Lower lobe of right lung (tissue), 2 donors: ENCODE measurements at regions not wholly inside any gene's neighbourhood (a gene's known extent, or its start where the extent isn't known, plus 50 kb on each side); places are given as distances from the start of the nearest gene placed in this dataset.

Experiments
- ATAC-seq, 2 donors: fragments of 200-7000 bp; cut with Tn5 transposase; one replicate each; pipeline ENCODE4 v1.9.1; 2020 to 2022; ENCODE audit warnings: mild to moderate bottlenecking in 2 of 2, moderate library complexity in 2 of 2
- DNase-seq: peaks from one replicate; pipeline ENCODE4 v3.0.0-alpha.2; 2020
- H3K27ac ChIP-seq: fragments of 200-600 bp; one replicate; pipeline ENCODE4 v1.8.0; 2022
- H3K27me3 ChIP-seq: fragments of 200-600 bp; one replicate; pipeline ENCODE4 v1.8.0; 2022; ENCODE audit warnings: low read depth
- H3K36me3 ChIP-seq: fragments of 200-600 bp; one replicate; pipeline ENCODE4 v1.8.0; 2022; ENCODE audit warnings: mild to moderate bottlenecking
- H3K4me1 ChIP-seq: fragments of 200-600 bp; one replicate; pipeline ENCODE4 v1.8.0; 2022
- H3K4me3 ChIP-seq: fragments of 200-600 bp; one replicate; pipeline ENCODE4 v1.8.0; 2022; ENCODE audit warnings: mild to moderate bottlenecking
- H3K9me3 ChIP-seq: fragments of 200-600 bp; one replicate; pipeline ENCODE4 v1.8.0; 2022
- CTCF ChIP-seq: fragments of 200-600 bp; IDR thresholded peaks from one replicate; pipeline ENCODE4 v1.8.0; 2022; ENCODE audit warnings: antibody characterized with exemption, mild to moderate bottlenecking
- intact Hi-C: fragments of 100-400 bp; cut with DNase I; formaldehyde crosslinking; loops from one replicate; pipeline ENCODE4 v1.11.0; 2022
- donor health status: DM: no; HTN: yes; CAD: no; lungs with severe emphysema.

- Histone ChIP-seq H3K36me3 (no peaks in the 10 kb centered on the region), H3K4me3 (no peak overlapping the region), H3K9me3 (no peaks in the 10 kb centered on the region), H3K27me3 (no peaks in the 10 kb centered on the region), H3K27ac (no peak overlapping the region), H3K4me1 (peaks cover 6% of the 10 kb centered on the region)
- DNase-seq: no peak
- TF ChIP-seq CTCF: no peak
- intact Hi-C loops: no loop called here
- ATAC-seq: no peak
These were observed 230.2 kb upstream of the PAPPA start for GRCh38 chr9:115923410-115923809.

- Histone ChIP-seq H3K4me1 (peaks cover 6% of the 10 kb centered on the region), H3K27me3 (no peaks in the 10 kb centered on the region), H3K9me3 (no peaks in the 10 kb centered on the region), H3K27ac (no peak overlapping the region), H3K4me3 (no peak overlapping the region), H3K36me3 (no peaks in the 10 kb centered on the region)
- ATAC-seq (peak; percentile 35 to 50), DNase-seq (no peak)
- TF ChIP-seq CTCF: no peak
- intact Hi-C loops: no loop called here
These were observed 229.5 kb upstream of the PAPPA start for GRCh38 chr9:115923903-115924668.

- TF ChIP-seq CTCF: no peak
- DNase-seq (no peak), ATAC-seq (no peak)
- no peak overlapping the region for H3K4me3 ChIP-seq
- intact Hi-C loops: no loop called here
- H3K4me1 ChIP-seq: peaks cover 6% of the 10 kb centered on the region
- no peaks in the 10 kb centered on the region for H3K27me3 ChIP-seq
- no peaks in the 10 kb centered on the region for H3K36me3 ChIP-seq
- no peaks in the 10 kb centered on the region for H3K9me3 ChIP-seq
- no peak overlapping the region for H3K27ac ChIP-seq
These were observed 229.0 kb upstream of the PAPPA start for GRCh38 chr9:115924669-115924987.

GRCh38 chr9:115925424-115925823, 228.2 kb upstream of the PAPPA start:
- intact Hi-C loops: no loop called here
- Histone ChIP-seq H3K9me3 (no peaks in the 10 kb centered on the region), H3K27ac (no peak overlapping the region), H3K27me3 (no peaks in the 10 kb centered on the region), H3K4me3 (no peak overlapping the region), H3K4me1 (peaks cover 6% of the 10 kb centered on the region), H3K36me3 (no peaks in the 10 kb centered on the region)
- TF ChIP-seq CTCF: no peak
- ATAC-seq (no peak), DNase-seq (no peak)

- Histone ChIP-seq H3K27ac (no peak overlapping the region), H3K9me3 (no peaks in the 10 kb centered on the region), H3K36me3 (no peaks in the 10 kb centered on the region), H3K27me3 (no peaks in the 10 kb centered on the region), H3K4me3 (no peak overlapping the region), H3K4me1 (no peaks in the 10 kb centered on the region)
- ATAC-seq: no peak
- intact Hi-C loops: no loop called here
- DNase-seq: no peak
- no peak for TF ChIP-seq CTCF
These were observed 223.1 kb upstream of the PAPPA start for GRCh38 chr9:115930472-115930871.
